ENCODE measurements at regions not wholly inside any gene's neighbourhood (a gene's known extent, or its start where the extent isn't known, plus 50 kb on each side); places are given as distances from the start of the nearest gene placed in this dataset.
"Not testable (repeated sequence)": the region's sequence is repeated elsewhere in the genome, so short reads cannot be mapped to it uniquely, and the experiment has no call there.

GRCh38 chr7:65749518-65749917, 123.4 kb upstream of the VKORC1L1 start:
- no peak for DNase-seq

GRCh38 chr7:65750511-65751344, 122.1 kb upstream of the VKORC1L1 start:
- DNase-seq, result peak; percentile 94

- not testable (repeated sequence) for DNase-seq
Observed at GRCh38 chr7:65754070-65754469, 118.8 kb upstream of the VKORC1L1 start.

- not testable (repeated sequence) for DNase-seq
Observed at GRCh38 chr7:65758991-65759390, 113.9 kb upstream of the VKORC1L1 start.

GRCh38 chr7:65762712-65763111, 110.2 kb upstream of the VKORC1L1 start:
- not testable (repeated sequence) for DNase-seq

GRCh38 chr7:65763114-65763513, 109.8 kb upstream of the VKORC1L1 start:
- not testable (repeated sequence) for DNase-seq

- peak; percentile 96 for DNase-seq
Observed at GRCh38 chr7:65770473-65771225, 102.2 kb upstream of the VKORC1L1 start.

- not testable (repeated sequence) for DNase-seq
Observed at GRCh38 chr7:65771226-65771569, 101.7 kb upstream of the VKORC1L1 start.

- DNase-seq, result not testable (repeated sequence)
Observed at GRCh38 chr7:65776677-65777076, 96.2 kb upstream of the VKORC1L1 start.

GRCh38 chr7:65789943-65790342, 82.9 kb upstream of the VKORC1L1 start:
- not testable (repeated sequence) for DNase-seq

GRCh38 chr7:65791788-65792187, 81.1 kb upstream of the VKORC1L1 start:
- DNase-seq, result not testable (repeated sequence)

GRCh38 chr7:65792726-65793125, 80.1 kb upstream of the VKORC1L1 start:
- not testable (repeated sequence) for DNase-seq

GRCh38 chr7:65794671-65795391, 78.0 kb upstream of the VKORC1L1 start:
- DNase-seq, result not testable (repeated sequence)

GRCh38 chr7:65795392-65795716, 77.5 kb upstream of the VKORC1L1 start:
- DNase-seq, result not testable (repeated sequence)

- DNase-seq, result no peak
Observed at GRCh38 chr7:65796205-65796604, 76.7 kb upstream of the VKORC1L1 start.

GRCh38 chr7:65797086-65797485, 75.8 kb upstream of the VKORC1L1 start:
- DNase-seq, result not testable (repeated sequence)

GRCh38 chr7:65797566-65797965, 75.3 kb upstream of the VKORC1L1 start:
- not testable (repeated sequence) for DNase-seq

- DNase-seq, result no peak
Observed at GRCh38 chr7:65798111-65799075, 74.5 kb upstream of the VKORC1L1 start.

GRCh38 chr7:65800191-65800590, 72.7 kb upstream of the VKORC1L1 start:
- not testable (repeated sequence) for DNase-seq

- no peak for DNase-seq
Observed at GRCh38 chr7:65800890-65801341, 72.0 kb upstream of the VKORC1L1 start.

GRCh38 chr7:65804887-65805286, 68.0 kb upstream of the VKORC1L1 start:
- DNase-seq, result no peak

GRCh38 chr7:65807067-65807466, 65.8 kb upstream of the VKORC1L1 start:
- not testable (repeated sequence) for DNase-seq

Measured in stimulated activated CD4-positive, alpha-beta T cell treated with anti-CD3 and anti-CD28 coated beads, Interleukin-15, amount 100 ng/mL, for 24 hours (primary cell).